Posterior cingulate gyrus (tissue), 11 donors: ENCODE measurements at regions not wholly inside any gene's neighbourhood (a gene's known extent, or its start where the extent isn't known, plus 50 kb on each side); places are given as distances from the start of the nearest gene placed in this dataset.
A peak's percentile ranks its signal among the peaks of the same experiment; 100 is the strongest.

ENCODE experiments used
- DNase-seq, 10 donors: peaks; one replicate each; pipeline versions ENCODE4 v3.0.0 to v3.0.0-alpha.2; 2020 to 2021; ENCODE audit warnings: mixed read lengths in 3 of 10
- intact Hi-C: fragments of 100-400 bp; cut with DNase I; formaldehyde crosslinking; loops from one replicate; pipeline ENCODE4 v1.15.1; 2023

DNA sequence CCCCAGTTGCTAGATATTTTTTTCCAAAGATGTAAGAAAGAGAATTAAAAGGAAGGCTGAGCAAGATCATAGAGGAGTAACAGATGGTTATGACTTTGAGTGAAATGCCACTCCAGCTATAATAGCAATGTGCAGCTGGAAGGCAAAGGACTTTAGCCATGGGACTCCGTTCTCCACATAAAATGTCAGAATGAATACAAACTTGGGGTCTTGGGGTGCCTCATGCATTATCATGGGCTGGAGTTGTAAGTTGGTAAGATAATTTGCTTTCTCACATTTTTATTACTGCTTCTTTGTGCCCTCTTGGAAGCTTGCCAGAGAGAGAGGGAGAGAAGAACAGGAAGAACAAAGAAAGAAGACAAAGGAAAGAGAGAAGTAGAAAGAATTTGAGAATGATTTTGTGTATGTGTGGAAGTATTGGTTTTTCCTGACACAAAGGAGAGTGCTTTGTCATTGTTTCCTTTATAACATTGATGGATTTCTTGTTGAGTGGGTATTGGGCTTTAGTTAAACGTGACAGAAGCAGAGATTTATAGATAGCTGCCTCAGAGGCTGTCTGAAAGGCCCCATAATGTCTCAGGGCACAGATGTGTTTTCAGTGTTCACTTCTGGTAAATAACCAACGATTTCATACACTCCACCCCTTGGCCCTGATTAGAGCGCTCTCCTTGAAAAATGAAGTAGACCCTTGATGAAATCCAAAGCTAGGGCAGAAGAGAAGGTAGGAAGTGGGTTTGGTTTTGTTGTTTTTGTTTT lies 715.3 kb downstream of the NR2F2 start:
- intact Hi-C loops = no loop called here

GRCh38 chr15:97052513-97052912 lies 722.0 kb downstream of the NR2F2 start:
- DNase-seq = no peak
- intact Hi-C loops = no loop called here

More for the DNA sequence above, 715.3 kb downstream of the NR2F2 start:
- no peak for DNase-seq

DNA sequence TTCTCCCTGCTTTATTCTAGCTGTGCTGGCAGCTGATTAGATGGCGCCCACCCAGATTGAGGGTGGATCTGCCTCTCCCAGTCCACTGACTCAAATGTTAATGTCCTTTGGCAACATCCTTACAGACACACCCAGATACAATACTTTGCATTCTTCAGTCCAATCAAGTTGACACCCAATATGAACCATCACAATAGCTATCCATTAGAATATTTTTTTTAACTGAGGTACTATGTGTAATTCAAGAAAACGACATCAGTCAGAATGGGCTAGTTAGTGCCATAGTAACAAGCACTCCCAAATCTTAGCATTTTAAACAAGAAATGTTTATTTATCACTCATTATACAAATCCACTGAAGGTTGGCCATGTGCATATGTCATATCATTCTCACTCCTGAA lies 723.1 kb downstream of the NR2F2 start:
- intact Hi-C loops = no loop called here
- no peak for DNase-seq

DNA sequence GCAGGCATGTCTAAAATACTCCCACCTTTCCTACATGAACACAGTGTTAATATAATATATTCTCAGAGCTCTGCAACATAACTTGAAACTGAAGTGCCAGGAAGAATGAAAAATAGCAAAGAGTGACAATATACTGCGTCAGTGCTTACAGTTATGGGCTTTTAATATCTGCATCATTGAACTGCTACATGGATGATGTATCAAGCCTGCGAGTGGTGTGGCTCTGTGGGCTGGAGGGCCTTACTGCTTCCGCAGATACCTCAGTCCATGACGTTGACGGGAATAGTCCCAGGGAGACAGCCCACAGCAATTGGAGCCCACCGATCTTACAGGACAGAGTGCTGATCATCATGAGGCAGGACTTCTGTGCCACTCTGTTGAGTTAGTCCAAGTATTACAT lies 727.0 kb downstream of the NR2F2 start:
- intact Hi-C loops = no loop called here
- no peak for DNase-seq

DNA sequence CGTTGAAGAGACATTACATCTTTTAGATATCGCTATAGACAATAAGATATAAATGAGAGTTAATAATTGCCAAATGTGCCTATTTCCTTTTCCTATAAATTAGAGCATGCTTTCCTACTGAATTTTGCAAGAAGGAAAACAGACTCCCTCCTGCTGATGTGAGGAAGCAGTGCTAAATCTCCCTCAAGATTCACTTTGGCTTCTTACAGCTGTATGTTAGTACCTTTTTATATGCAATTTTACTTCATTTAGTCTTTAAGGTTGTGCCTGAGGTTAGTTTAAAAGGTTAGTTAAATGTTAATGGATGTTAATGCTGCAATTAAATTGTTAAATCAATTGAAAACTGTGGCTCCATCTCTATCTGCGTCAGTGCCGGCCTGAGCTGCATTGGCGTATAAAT lies 728.8 kb downstream of the NR2F2 start:
- intact Hi-C loops = no loop called here
- no peak for DNase-seq

DNA sequence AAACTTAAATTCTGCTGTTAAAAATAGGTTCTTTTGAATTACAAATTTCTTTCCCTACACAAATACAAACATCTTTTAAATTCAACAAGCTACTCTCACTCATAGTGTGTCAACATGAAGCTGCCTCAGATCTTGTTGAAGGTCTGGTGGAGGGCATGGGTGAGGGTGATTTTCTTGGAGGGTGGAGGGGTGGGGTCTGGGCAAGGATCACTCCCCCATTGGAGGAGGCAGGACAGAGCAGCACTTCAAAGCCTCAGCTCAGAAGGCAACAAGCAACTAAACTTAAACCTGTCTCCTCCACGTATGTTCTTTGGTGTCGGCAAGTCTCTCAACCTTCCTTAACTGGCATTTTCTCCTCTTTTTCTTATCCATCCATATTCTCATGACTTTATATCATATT lies 730.9 kb downstream of the NR2F2 start:
- intact Hi-C loops = no loop called here
- DNase-seq = no peak

GRCh38 chr15:97071668-97072067 lies 741.2 kb downstream of the NR2F2 start:
- intact Hi-C loops = no loop called here
- no peak for DNase-seq

DNA sequence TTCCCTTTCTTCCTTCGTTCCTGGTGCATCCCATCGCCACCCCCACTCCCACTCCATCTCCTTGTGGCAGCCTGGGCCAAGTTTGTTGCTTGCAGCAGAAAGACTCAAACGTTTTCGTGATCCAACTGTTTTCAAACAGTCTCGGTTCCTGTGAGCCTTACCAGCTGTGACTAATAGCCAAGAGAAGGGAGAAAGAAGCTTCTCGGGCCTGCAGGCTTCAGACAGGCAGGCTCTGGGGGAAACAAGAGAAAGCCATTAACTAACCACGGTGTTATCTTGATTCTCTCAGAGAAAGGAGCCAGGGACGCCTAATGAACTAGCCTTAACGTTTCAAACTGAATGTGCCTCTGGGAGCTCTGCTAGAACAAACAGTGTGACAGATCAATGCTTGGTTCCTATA lies 742.0 kb downstream of the NR2F2 start:
- intact Hi-C loops = no loop called here
- no peak for DNase-seq

GRCh38 chr15:97076011-97076410 lies 745.5 kb downstream of the NR2F2 start:
- no peak for DNase-seq

DNA sequence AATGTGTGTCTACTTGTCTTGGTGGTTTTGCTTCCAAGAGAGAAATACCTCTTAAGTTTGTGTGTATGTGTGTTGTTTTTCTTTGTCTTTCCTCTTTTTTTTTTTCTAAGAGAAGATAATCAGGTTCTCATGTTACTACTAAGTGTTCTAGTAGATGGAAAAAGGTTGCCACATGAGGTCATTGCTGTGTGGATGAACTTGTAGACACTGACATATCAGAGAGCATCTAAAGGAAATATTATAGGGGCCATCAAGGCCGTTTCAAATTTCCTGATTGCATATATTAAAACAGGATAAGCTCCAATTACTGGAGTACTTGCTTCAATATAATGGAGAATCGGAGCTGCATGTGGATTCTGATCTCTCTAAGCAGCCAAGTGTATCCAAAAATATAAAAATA lies 747.5 kb downstream of the NR2F2 start:
- intact Hi-C loops = no loop called here

More at GRCh38 chr15:97076011-97076410, 745.5 kb downstream of the NR2F2 start:
- intact Hi-C loops = no loop called here

GRCh38 chr15:97078591-97078990 lies 748.1 kb downstream of the NR2F2 start:
- intact Hi-C loops = no loop called here
- no peak for DNase-seq

More for the DNA sequence above, 747.5 kb downstream of the NR2F2 start:
- DNase-seq = no peak

DNA sequence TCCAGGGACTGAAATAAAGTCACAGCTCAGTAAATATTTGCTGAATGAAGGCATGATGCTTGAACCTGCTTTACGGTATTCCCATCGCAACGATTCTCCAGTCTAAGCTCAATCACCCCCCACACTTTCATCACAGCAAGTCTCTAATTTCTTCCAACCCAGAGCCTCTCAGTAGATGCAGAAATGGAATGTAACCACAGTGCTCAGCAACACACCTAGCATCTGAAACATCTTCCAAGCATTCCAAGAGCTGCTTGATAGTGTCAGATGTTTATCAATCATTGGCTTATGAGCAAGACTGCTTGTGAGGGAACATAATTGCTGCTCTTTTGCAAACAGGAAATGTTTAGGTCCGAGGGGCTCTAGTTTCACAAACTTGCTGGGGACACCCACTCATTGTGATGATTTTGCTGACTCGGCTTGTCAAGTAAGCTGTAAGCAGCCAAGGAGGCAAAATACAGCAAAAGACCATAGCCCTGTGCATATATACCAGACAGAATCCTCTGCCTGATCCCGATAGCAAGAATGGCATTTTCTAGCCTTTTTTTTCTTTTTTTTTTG lies 751.2 kb downstream of the NR2F2 start:
- DNase-seq = no peak
- intact Hi-C loops = no loop called here

DNA sequence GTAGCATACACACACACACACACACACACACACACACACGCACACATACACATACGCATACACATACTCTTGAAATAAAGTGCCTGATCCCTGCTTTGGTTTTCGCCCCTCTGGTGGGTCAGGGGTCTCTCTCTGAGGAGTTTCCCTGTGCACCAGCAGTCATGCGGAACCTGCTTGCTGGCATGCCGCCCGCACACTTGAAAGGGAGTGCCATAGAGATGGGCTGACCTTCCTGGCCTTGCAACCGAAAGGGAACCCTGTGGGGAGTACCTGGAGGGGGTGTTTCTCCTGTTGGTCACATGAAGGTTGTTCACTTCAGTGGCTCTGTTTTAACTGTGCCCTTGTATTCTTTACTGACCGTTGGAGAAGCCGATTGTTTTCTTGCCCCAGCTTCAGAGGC lies 752.3 kb downstream of the NR2F2 start:
- peak in 1 of 10 donors; percentile 73 for DNase-seq
- intact Hi-C loops = no loop called here

GRCh38 chr15:97084650-97085049 lies 754.1 kb downstream of the NR2F2 start:
- intact Hi-C loops = no loop called here
- DNase-seq = no peak

- peak in 1 of 10 donors; percentile 43 for DNase-seq
- intact Hi-C loops = no loop called here
Measured at GRCh38 chr15:97085731-97086130, 755.2 kb downstream of the NR2F2 start.

- intact Hi-C loops = no loop called here
- DNase-seq = no peak
Measured at GRCh38 chr15:97087006-97087741, 756.7 kb downstream of the NR2F2 start.

GRCh38 chr15:97091093-97091492 lies 760.6 kb downstream of the NR2F2 start:
- no peak for DNase-seq
- intact Hi-C loops = no loop called here

GRCh38 chr15:97092656-97093055 lies 762.2 kb downstream of the NR2F2 start:
- intact Hi-C loops = no loop called here
- no peak for DNase-seq

DNA sequence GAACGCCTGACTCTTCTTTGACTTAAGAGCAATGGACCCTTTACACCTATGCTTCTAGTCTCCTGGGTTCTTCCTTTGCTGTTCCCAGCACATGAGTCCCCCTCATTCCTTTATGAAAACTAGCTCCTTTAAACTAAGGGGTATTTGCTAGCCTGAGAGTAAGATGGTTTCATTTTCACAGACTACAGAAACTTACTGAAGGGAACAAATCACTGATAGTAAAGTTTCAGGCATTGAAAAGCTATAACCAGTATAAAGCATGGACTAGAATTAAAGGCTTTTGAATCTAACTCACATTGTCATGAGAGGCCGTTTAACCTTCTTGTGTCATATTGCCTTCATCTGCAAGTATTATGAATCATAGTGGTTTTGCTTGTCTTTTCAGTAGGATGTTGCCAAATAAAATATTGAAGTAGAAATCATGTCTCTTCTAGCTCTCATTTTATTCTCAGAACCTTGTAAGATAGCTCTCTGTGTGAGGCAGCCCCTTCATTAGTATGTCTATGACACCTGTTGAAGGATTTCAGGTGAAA lies 765.9 kb downstream of the NR2F2 start:
- intact Hi-C loops = no loop called here
- no peak for DNase-seq

DNA sequence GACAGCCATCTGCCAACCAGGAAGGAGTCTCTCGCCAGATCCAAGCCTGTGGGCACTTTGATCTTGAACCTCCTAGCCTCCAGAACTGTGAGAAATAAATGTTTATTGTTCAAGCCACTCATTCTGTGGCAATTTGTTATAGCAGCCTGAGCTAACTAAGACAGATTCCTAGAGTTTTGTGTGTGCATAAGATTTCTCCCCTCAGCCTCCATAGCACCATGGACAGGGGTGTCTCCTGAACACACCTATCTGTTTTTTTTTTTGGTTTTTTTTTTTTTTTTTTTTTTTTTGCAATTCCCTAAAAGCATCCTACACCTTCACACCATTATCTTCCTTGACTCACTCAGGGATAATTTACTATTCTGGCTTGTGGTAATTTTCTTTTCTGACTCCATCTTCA lies 768.5 kb downstream of the NR2F2 start:
- intact Hi-C loops = no loop called here
- DNase-seq = no peak

- intact Hi-C loops = no loop called here
- DNase-seq = no peak
Measured at GRCh38 chr15:97101572-97101971, 771.1 kb downstream of the NR2F2 start.
